ENCODE measurements at regions not wholly inside any gene's neighbourhood (a gene's known extent, or its start where the extent isn't known, plus 50 kb on each side); places are given as distances from the start of the nearest gene placed in this dataset.

- DNase-seq (ENCODE audit: low read depth) = no peak
- no peak overlapping the region for H3K4me3 ChIP-seq (replicated peaks; ENCODE audit: low read depth, low read length)
- TF ChIP-seq CTCF (IDR thresholded peaks at IDR 0.05; ENCODE audit: low read length, missing control alignments) = no peak
Measured at GRCh38 chr16:22664132-22664531, 149.8 kb upstream of the HS3ST2 start.

- no peak for DNase-seq (ENCODE audit: low read depth)
Measured at GRCh38 chr16:22664561-22664997, 149.4 kb upstream of the HS3ST2 start.

GRCh38 chr16:22665048-22665797 lies 148.7 kb upstream of the HS3ST2 start:
- H3K4me3 ChIP-seq (replicated peaks; ENCODE audit: low read depth, low read length) = no peak overlapping the region
- TF ChIP-seq CTCF (IDR thresholded peaks at IDR 0.05; ENCODE audit: low read length, missing control alignments) = no peak
- DNase-seq (ENCODE audit: low read depth) = no peak

More at GRCh38 chr16:22664561-22664997, 149.4 kb upstream of the HS3ST2 start:
- no peak for TF ChIP-seq CTCF (IDR thresholded peaks at IDR 0.05; ENCODE audit: low read length, missing control alignments)
- no peak overlapping the region for H3K4me3 ChIP-seq (replicated peaks; ENCODE audit: low read depth, low read length)

- H3K4me3 ChIP-seq (replicated peaks; ENCODE audit: low read depth, low read length) = no peak overlapping the region
- no peak for DNase-seq (ENCODE audit: low read depth)
- no peak for TF ChIP-seq CTCF (IDR thresholded peaks at IDR 0.05; ENCODE audit: low read length, missing control alignments)
Measured at GRCh38 chr16:22665803-22666202, 148.2 kb upstream of the HS3ST2 start.

- H3K4me3 ChIP-seq (replicated peaks; ENCODE audit: low read depth, low read length) = no peak overlapping the region
- DNase-seq (ENCODE audit: low read depth) = no peak
- TF ChIP-seq CTCF (IDR thresholded peaks at IDR 0.05; ENCODE audit: low read length, missing control alignments) = no peak
Measured at GRCh38 chr16:22668318-22668717, 145.6 kb upstream of the HS3ST2 start.

- H3K4me3 ChIP-seq (replicated peaks; ENCODE audit: low read depth, low read length) = no peak overlapping the region
- no peak for TF ChIP-seq CTCF (IDR thresholded peaks at IDR 0.05; ENCODE audit: low read length, missing control alignments)
- DNase-seq (ENCODE audit: low read depth) = no peak
Measured at GRCh38 chr16:22670044-22670536, 143.9 kb upstream of the HS3ST2 start.

Data from fibroblast of pulmonary artery (primary cell).